SK-N-SH (cell line): ENCODE measurements at regions not wholly inside any gene's neighbourhood (a gene's known extent, or its start where the extent isn't known, plus 50 kb on each side); places are given as distances from the start of the nearest gene placed in this dataset.
"Not testable (repeated sequence)": the region's sequence is repeated elsewhere in the genome, so short reads cannot be mapped to it uniquely, and the experiment has no call there.

Source experiments
- EZH2phosphoT487 ChIP-seq: fragments of 200-600 bp; sonication (generic); IDR thresholded peaks from 2 replicates; pipeline ENCODE4 v1.6.1; 2017; ENCODE audit warnings: low read depth, mixed run types, mild to moderate bottlenecking, antibody characterized with exemption, moderate library complexity, borderline replicate concordance
- POLR2AphosphoS5 ChIP-seq: IDR thresholded peaks from 2 replicates; pipeline ENCODE4 v1.6.1; 2012; ENCODE audit warnings: low read depth, low read length
- RFX5 ChIP-seq: IDR thresholded peaks from 2 replicates; pipeline ENCODE4 v1.6.1; 2012; ENCODE audit warnings: mild to moderate bottlenecking, improper control_type of control experiment, low read length
- SIN3A ChIP-seq: IDR thresholded peaks from 2 replicates; pipeline ENCODE4 v1.6.1; 2012; ENCODE audit warnings: low read depth, mild to moderate bottlenecking, low read length, moderate library complexity, borderline replicate concordance
- TF ChIP-seq, protein P1 (sequence below): IDR thresholded peaks from 2 replicates; pipeline ENCODE4 v1.6.1; 2012; ENCODE audit warnings: mild to moderate bottlenecking, low read depth, low read length, moderate library complexity
- TF ChIP-seq, protein P2 (sequence below): fragments of 200-600 bp; sonication (generic); IDR thresholded peaks from 2 replicates; pipeline ENCODE4 v1.6.1; 2017; ENCODE audit warnings: antibody characterized with exemption, mild to moderate bottlenecking, moderate library complexity

DNA sequence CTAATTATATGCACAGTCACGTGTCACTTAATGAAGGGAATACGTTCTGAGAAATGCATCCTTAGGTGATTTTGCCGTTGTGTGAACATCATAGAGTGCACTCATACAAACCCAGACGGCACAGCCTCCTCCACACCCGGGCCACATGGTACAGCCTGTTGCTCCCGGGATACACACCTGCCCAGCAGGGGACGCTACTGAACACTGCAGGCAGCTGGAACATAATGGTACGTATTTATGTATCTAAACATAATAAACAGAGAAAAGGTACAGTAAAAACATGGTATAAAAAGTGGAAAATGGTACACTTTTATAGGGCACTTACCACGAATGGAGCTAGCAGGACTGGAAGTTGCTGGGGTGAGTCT is 752.3 kb upstream of the TPTE start:
- not testable (repeated sequence) for TF ChIP-seq SIN3A, RFX5, POLR2AphosphoS5, EZH2phosphoT487
- TF ChIP-seq, protein P1, sequence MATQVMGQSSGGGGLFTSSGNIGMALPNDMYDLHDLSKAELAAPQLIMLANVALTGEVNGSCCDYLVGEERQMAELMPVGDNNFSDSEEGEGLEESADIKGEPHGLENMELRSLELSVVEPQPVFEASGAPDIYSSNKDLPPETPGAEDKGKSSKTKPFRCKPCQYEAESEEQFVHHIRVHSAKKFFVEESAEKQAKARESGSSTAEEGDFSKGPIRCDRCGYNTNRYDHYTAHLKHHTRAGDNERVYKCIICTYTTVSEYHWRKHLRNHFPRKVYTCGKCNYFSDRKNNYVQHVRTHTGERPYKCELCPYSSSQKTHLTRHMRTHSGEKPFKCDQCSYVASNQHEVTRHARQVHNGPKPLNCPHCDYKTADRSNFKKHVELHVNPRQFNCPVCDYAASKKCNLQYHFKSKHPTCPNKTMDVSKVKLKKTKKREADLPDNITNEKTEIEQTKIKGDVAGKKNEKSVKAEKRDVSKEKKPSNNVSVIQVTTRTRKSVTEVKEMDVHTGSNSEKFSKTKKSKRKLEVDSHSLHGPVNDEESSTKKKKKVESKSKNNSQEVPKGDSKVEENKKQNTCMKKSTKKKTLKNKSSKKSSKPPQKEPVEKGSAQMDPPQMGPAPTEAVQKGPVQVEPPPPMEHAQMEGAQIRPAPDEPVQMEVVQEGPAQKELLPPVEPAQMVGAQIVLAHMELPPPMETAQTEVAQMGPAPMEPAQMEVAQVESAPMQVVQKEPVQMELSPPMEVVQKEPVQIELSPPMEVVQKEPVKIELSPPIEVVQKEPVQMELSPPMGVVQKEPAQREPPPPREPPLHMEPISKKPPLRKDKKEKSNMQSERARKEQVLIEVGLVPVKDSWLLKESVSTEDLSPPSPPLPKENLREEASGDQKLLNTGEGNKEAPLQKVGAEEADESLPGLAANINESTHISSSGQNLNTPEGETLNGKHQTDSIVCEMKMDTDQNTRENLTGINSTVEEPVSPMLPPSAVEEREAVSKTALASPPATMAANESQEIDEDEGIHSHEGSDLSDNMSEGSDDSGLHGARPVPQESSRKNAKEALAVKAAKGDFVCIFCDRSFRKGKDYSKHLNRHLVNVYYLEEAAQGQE = not testable (repeated sequence)
- TF ChIP-seq, protein P2, sequence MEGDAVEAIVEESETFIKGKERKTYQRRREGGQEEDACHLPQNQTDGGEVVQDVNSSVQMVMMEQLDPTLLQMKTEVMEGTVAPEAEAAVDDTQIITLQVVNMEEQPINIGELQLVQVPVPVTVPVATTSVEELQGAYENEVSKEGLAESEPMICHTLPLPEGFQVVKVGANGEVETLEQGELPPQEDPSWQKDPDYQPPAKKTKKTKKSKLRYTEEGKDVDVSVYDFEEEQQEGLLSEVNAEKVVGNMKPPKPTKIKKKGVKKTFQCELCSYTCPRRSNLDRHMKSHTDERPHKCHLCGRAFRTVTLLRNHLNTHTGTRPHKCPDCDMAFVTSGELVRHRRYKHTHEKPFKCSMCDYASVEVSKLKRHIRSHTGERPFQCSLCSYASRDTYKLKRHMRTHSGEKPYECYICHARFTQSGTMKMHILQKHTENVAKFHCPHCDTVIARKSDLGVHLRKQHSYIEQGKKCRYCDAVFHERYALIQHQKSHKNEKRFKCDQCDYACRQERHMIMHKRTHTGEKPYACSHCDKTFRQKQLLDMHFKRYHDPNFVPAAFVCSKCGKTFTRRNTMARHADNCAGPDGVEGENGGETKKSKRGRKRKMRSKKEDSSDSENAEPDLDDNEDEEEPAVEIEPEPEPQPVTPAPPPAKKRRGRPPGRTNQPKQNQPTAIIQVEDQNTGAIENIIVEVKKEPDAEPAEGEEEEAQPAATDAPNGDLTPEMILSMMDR = peak; percentile 47
